RWPE2 (cell line): ENCODE measurements at regions not wholly inside any gene's neighbourhood (a gene's known extent, or its start where the extent isn't known, plus 50 kb on each side); places are given as distances from the start of the nearest gene placed in this dataset.

ENCODE experiments used
- ATAC-seq: fragments of 200-7000 bp; cut with Tn5 transposase; 3 replicates; pipeline ENCODE4 v1.9.1; 2021; ENCODE audit warnings: low read depth
- DNase-seq: peaks from one replicate; pipeline ENCODE4 v3.0.0-alpha.2; 2020; ENCODE audit warnings: low spot score
- H3K27ac ChIP-seq: fragments of 450-650 bp; 2 replicates; pipeline ENCODE4 v1.5.1; 2017; ENCODE audit warnings: mild to moderate bottlenecking; ENCODE audit not compliant: poor library complexity, severe bottlenecking
- H3K27me3 ChIP-seq: fragments of 250-450 bp; sonication (Bioruptor Pico); 2 replicates; pipeline ENCODE4 v1.5.1; 2021; ENCODE audit warnings: mild to moderate bottlenecking, moderate library complexity; ENCODE audit not compliant: insufficient read depth, poor library complexity, severe bottlenecking
- H3K36me3 ChIP-seq: fragments of 250-450 bp; sonication (Bioruptor Pico); 2 replicates; pipeline ENCODE4 v1.5.1; 2020; ENCODE audit warnings: low read depth, mild to moderate bottlenecking, moderate library complexity
- H3K4me1 ChIP-seq: fragments of 250-450 bp; sonication (Bioruptor Pico); 2 replicates; pipeline ENCODE4 v1.5.1; 2021; ENCODE audit warnings: mild to moderate bottlenecking, moderate library complexity; ENCODE audit not compliant: insufficient read depth, poor library complexity, severe bottlenecking
- H3K4me3 ChIP-seq: fragments of 250-450 bp; sonication (Bioruptor Pico); 2 replicates; pipeline ENCODE4 v1.5.1; 2021; ENCODE audit warnings: mild to moderate bottlenecking, moderate library complexity; ENCODE audit not compliant: severe bottlenecking
- H3K9me3 ChIP-seq: fragments of 250-450 bp; sonication (Bioruptor Pico); 2 replicates; pipeline ENCODE4 v1.5.1; 2021; ENCODE audit warnings: mild to moderate bottlenecking, moderate library complexity; ENCODE audit not compliant: severe bottlenecking
- CTCF ChIP-seq: fragments of 450-650 bp; IDR thresholded peaks from one replicate; pipeline ENCODE4 v1.5.1; 2017; ENCODE audit warnings: mild to moderate bottlenecking, moderate library complexity; ENCODE audit not compliant: poor library complexity, severe bottlenecking

DNA sequence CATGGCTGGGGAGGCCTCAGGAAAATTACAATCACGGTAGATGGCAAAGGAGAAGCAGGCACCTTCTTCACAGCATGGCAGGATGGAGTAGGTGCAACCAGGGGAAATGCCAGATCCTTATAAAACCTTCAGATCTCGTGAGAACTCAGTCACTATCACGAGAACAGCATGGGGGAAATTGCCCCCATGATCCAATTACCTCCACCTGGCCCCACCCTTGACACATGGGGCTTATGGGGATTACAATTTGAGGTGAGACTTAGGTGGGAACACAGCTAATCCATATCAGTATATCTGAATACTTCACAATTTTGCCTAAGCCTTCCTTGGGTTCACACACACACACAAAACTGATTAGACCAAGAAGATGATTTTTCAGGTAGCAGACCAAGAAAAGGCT is 145.1 kb upstream of the COL1A2 start:
- ATAC-seq = no peak
- Histone ChIP-seq H3K27ac (no peak overlapping the region), H3K4me1 (no peaks in the 10 kb centered on the region), H3K27me3 (no peaks in the 10 kb centered on the region), H3K9me3 (no peaks in the 10 kb centered on the region), H3K36me3 (no peaks in the 10 kb centered on the region), H3K4me3 (no peak overlapping the region)
- DNase-seq = no peak
- TF ChIP-seq CTCF = no peak

- Histone ChIP-seq H3K4me3 (no peak overlapping the region), H3K9me3 (no peaks in the 10 kb centered on the region), H3K4me1 (no peaks in the 10 kb centered on the region), H3K36me3 (no peaks in the 10 kb centered on the region), H3K27ac (no peak overlapping the region), H3K27me3 (no peaks in the 10 kb centered on the region)
- no peak for ATAC-seq
- TF ChIP-seq CTCF = no peak
- no peak for DNase-seq
Observed at GRCh38 chr7:94250124-94250523, 144.6 kb upstream of the COL1A2 start.

GRCh38 chr7:94250987-94251386 is 143.7 kb upstream of the COL1A2 start:
- DNase-seq (no peak), ATAC-seq (no peak)
- no peak for TF ChIP-seq CTCF
- Histone ChIP-seq H3K27ac (no peak overlapping the region), H3K4me3 (no peak overlapping the region), H3K4me1 (no peaks in the 10 kb centered on the region), H3K36me3 (no peaks in the 10 kb centered on the region), H3K9me3 (no peaks in the 10 kb centered on the region), H3K27me3 (no peaks in the 10 kb centered on the region)

GRCh38 chr7:94252124-94252523 is 142.6 kb upstream of the COL1A2 start:
- H3K27ac ChIP-seq = no peak overlapping the region
- DNase-seq (no peak), ATAC-seq (no peak)
- no peaks in the 10 kb centered on the region for H3K36me3 ChIP-seq
- no peaks in the 10 kb centered on the region for H3K9me3 ChIP-seq
- H3K4me3 ChIP-seq = no peak overlapping the region
- TF ChIP-seq CTCF = no peak
- H3K4me1 ChIP-seq = no peaks in the 10 kb centered on the region
- no peaks in the 10 kb centered on the region for H3K27me3 ChIP-seq

- no peak for TF ChIP-seq CTCF
- Histone ChIP-seq H3K27me3 (no peaks in the 10 kb centered on the region), H3K4me1 (no peaks in the 10 kb centered on the region), H3K9me3 (no peaks in the 10 kb centered on the region), H3K4me3 (no peak overlapping the region), H3K27ac (no peak overlapping the region), H3K36me3 (no peaks in the 10 kb centered on the region)
- ATAC-seq = no peak
- DNase-seq = no peak
Observed at GRCh38 chr7:94252971-94253370, 141.7 kb upstream of the COL1A2 start.
